ENCODE measurements at regions not wholly inside any gene's neighbourhood (a gene's known extent, or its start where the extent isn't known, plus 50 kb on each side); places are given as distances from the start of the nearest gene placed in this dataset.
"Not testable (repeated sequence)": the region's sequence is repeated elsewhere in the genome, so short reads cannot be mapped to it uniquely, and the experiment has no call there.

DNA sequence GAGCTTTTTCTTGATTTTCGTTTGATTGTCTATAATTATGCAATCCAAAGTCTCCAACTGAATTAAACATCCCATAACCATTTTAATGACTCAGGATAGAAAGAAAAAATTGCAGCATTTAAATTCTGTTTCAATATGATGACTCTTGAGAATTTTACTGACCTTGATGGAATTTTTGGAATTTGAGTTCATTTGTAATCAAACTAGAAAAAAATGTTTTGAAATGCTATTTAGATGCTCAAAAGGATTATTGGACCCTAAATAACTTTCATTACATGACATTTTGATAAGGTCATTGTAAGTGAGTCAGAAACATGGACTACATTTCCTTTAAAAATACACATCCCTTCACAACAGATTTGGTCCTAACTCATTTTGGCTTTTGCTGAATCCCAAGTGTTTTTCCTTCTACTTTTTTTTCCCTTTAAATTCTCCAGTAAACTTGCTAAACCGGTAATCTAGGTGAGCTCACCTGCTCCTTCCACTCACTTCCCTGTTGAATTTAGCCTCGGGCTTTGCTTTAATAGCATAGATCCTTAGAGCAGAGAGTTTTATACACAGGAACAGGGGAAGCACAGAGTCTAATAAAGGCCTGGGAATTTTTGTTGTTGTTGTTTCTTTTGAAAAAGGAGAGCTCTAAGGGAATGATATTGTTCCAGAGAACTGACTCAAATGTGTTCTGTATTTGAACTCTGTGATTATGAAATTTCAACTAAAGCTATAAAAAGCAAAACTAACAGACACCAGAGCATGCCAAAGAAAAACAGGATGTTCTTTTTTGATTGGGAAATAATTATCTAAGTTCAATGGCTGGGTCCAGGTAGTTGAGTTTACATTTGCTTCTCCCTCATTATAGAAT, 1088.2 kb upstream of the CITED2 start:
- peak; percentile 31 for DNase-seq

DNA sequence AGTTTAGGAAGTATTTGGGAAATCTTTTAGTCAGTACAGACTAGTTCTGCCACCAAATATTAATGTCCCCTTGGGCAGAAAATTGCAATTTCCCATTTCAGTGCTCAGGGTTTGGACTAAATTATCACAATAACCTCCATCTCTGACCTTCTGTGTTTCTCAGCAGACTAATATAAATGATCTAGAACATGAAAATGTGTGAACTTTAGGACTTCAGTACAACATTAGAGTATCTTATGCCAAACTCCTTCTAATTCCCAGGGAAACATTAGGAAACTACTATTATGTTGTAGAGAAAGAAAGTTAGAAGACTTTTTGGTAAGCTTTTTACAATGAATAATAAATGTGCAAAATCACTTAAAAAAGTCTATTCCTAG, 1087.6 kb upstream of the CITED2 start:
- peak; percentile 12 for DNase-seq

DNA sequence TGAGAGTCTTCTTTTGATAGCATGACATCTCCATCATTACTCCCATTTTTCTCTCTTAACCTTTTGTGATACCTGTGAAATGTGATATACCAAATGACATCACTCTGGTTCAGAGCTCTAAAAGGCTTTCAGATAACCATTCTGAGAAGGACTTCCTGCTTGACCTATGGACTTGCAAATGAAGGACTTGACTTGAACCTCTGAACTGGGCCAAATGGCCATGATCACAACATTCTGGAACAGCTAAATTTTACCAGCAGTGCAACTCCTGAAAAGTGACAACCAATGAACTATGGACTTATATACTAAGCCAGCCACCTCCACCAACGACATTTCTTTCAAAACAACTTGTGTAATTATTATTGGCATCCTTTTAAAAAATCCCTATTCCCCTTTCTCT, 1085.8 kb upstream of the CITED2 start:
- no peak for DNase-seq

DNA sequence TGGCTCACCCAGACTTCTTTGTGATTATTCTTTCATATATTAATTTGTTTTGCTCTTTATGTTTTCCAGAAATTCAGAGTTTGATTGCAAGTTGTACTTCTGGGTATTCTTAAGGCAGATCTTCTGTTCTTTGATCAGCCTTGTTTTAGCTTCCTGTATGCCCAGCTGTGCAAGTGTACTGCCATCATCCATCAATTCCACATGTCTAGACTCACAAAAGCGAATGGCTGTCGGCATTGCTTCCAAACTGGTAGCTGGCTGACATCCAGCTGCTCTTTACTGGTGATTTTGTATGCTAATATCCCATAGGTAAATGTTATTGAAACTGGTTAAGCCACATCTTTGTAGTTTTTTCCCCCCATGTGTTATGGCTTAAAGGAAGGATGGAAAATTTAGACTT, 1084.8 kb upstream of the CITED2 start:
- no peak for DNase-seq

DNA sequence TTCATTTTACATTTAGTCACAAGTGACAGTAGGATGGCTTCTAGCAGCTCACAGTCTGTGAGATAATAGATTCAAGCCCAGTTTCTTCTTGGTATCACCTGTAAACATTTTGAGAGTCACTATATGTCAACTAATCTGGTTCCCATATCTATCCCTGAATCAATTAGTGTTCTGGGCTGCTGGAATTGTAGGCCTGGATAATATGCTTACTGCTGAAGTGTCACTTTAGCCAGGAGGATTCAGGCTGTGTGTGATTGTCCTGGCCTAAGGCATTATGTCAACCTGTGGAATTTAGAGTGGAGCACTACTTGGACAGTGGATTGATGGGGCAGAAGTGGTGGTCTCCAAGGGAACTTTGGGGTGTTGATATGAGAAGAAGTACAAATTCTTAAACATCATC, 1071.8 kb upstream of the CITED2 start:
- DNase-seq, result no peak

DNA sequence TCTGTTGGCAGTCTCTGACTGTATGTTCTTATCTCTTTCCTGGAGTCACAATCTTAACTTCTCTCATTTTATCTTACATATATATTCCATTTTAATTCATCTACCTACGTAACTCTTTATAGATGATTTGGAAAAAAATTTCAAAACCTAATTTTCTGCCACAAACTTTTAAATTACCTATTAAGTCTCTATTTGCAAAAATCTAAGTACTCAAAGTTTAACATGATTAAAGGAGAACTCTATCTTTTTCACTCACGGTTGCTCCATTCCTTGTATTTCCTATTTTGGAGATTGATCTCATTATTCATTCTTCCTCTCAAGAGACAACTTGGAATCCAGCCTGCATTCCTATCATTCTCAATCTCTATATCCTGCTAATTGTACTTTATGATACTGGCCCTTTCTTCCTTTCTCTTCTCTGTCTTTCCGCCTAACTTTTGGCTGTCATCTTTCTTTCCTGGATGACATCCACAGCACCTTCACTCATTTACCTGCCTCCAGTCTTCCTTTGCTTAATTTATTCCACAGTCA, 1071.1 kb upstream of the CITED2 start:
- peak; percentile 17 for DNase-seq

DNA sequence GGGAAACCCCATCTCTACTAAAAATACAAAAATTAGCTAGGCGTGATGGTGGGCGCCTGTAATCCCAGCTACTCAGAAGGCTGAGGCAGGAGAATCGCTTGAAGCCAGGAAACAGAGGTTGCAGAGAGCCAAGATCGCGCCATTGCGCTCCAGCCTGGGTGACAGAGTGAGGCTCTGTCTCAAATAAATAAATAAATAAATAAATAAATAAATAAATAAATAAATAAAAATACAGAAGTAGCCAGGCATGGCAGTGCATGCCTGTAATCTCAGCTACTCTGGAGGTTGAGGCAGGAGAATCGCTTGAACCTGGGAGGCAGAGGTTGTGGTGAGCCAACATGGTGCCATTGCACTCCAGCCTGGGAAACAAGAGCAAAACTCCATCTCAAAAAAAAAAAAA, 1068.7 kb upstream of the CITED2 start:
- DNase-seq, result not testable (repeated sequence)

DNA sequence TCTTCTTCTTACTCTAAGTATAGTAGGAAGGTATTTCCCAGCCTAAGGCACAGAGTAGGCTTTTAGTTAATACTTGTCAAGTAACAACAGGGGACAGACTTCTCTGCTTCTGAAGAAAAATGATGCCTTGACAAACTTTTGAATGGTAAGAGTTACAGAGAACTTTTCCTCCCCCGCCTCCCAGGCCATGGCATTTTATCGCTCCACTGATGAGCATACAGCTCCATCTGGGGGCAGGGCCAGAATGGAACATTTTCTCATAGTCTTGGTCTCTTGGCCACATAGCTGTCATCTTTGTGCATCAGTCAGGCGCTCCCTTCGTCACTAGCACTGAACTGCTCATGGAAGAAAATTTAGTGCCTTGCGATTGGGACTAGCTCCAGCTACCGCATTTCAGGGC, 1066.8 kb upstream of the CITED2 start:
- DNase-seq, result no peak

DNA sequence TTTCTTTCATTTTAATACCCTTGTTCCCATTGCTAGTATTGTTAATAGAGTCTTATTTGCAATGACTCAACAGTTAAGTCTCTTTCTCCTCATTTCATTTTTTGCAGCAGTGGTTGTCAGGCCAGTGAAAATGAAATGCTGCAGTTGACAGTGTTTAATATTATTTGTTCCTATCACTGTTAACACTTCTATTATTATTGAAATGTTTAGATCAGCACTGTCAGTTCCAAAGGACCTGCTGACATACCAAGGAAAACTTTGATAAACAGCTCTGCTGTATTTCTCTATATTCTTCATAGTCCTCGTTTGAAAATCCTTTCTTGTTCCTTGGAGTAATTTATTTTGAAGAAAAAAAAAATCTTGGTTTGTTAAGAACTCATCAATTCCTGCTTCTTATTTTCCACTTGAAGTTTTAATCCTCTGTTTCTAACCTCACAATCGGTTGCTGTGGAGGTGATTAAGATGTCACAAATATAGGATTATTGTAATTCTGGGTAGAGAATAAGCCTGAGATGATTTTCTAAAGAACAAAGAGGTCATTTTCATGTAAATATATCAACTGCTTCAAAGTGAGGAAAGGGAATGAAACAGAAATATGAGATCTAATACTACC, 1065.9 kb upstream of the CITED2 start:
- DNase-seq, result no peak

DNA sequence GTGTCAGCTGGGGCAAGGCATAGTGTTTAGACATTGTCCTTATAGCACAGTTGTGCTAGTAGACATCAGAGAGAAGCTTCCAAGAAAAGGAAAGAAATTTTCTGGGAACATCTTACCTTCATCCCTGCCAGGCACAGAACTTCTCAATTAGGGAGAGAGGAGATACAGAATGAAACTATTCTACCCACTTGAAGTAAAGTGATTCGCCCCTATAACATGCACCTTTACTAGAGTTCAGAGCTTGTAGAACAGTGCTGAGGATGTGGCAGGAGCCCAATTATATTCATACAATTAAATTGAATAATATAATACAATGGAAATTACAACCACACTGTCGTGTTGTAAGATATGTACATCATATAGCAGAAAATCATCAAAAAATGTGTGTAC, 1063.9 kb upstream of the CITED2 start:
- no peak for DNase-seq

DNA sequence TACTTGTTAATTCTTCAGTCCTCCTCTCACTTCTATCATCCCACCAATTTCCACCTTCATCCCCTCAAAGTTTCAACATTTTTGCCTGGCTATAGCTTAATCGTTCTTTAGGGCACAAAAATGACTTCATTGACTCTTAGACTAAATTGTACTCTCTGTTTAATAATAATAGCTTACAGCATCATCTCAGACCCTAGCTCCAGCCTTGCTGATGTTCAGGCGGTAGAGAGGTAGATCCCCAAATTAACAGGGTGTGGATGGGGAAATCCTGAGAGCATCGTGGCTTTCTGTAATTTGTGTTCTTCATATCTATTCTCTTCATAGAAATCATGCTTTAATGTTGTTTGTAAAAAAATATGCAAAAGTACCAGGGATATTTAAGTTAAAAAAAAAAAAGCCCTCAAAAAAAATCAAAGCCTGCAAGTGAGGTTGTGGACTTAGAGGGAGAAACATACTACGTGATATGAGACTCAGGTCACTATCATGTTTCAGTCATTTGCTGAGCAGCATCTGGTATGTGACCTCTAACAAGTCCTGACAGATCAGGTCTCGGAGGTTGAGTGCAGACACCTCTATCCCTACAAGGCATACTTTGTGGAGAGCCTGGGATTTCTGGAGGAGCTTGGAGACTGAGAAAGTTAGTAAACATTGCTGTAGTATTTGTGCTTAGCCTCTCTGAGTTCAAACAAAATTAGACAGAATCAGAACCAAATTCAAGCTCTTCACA, 1063.3 kb upstream of the CITED2 start:
- no peak for DNase-seq

DNA sequence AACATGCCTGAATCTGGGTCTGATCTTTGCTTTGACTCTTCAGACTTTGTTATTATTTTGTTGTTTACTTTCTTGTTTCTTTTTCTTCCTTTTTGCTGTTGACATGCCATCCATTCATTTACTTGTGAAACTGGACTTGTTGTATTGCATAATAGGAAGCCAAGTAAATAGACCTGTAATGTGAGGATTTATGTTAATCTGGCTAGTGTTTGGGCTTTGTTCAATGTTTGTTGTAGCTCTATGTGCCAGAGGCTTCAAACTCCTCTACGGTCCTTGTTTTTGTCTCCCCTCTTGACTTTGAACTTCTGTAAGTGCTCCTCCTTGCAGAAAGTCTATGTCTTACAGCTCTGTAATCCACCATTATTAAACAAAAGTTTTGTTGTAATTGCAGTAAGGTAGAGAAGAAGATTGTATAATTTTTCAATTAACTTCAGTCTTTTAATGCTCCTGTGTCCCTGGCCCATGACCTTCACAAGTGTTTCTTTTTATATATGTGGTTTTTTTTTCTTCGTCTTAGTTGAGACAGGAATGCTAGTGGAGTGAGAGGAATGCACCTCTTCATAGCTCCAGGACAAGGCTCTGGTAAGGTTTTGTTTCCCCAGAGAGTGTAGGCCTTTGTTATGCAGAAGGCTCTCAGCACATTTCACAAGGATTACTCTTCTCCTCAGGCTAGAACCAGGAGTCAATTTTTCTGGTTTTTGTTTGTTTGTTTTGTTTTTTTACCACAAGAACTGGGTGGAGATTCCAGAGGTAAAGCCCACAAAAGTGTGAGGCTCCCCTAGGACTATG, 1061.8 kb upstream of the CITED2 start:
- DNase-seq, result no peak

DNA sequence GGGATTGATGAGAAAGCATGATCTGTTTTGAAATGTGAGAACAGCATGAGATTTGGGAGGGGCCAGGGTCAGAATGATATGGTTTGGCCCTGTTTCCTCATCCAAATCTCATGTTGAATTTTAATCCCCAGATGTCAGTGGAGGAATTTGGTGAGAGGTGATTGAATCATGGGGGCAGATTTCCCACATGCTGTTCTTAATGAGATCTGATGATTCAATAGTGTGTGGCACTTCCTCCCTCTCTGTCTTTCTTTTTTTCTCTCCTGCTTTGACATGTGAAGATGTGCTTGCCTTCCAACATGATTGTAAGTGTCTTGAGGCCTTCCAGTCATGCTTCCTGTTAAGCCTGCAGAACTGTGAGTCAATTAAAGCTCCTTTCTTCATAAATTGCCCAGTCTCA, 1060.3 kb upstream of the CITED2 start:
- DNase-seq, result no peak

DNA sequence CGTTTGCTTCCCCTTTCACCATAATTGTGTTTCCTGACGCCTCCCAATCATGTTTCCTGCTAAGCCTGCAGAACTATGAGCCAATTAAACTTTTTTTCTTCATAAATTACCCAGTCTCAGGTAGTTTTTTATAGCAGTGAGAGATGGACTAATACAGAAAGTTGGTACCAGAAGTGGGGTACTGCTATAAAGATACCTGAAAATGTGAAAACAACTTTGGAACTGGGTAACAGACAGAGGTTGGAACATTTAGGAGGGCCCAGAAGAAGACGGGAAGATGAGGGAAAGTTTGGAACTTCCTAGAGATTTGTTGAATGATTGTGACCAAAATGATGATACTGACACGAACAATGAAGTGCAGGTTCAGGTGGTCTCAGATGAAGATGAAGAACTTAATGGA, 1058.6 kb upstream of the CITED2 start:
- no peak for DNase-seq

DNA sequence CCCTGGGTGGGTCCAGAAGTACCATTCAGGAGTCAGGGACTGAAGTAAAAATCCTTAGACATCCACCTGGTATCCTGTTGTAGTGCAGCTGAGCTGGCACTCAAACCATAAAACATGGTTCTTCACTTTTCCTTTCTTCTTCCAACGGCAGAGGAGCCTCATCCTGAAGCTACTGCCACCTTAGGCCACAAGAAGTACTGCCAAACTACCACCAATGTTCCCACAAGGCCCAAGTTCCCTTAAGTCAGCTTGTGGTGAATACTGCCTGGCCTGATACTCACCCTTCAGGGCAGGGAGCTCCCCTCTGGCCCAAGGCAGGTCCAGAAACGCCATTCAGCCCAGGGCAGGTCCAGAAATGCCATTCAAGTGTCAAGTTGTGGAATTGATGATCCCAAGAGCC, 1053.4 kb upstream of the CITED2 start:
- no peak for DNase-seq

DNA sequence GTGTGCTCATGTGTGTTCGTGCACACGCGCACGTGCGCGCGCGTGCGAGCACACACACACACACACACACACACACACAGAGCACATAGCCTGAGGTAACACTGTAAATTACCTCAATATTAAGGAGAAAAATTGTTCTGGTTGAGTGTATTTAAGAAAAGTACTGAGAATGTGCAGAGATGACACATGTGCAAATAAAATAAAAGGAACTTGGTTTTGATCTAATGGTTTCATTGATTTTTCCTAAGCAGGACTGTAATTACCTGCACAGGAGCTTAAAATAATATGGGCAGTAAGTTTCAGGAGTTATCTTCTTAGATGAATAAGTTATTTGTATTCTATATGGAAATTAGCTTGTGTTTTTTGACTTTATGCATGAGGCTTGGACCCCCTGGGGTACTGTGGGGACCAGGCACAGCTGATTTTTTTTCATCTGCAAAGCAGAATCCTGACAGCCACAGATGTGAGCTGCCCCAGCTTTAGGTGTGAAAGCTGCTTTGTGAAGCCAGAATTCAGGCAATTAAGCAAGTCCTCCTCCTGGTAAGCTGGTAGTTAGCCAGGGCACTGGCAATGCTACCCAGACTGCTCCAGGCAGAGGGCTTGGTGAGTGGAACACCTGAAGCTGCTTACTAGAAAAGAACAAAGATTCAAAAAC, 1040.6 kb upstream of the CITED2 start:
- DNase-seq, result no peak

DNA sequence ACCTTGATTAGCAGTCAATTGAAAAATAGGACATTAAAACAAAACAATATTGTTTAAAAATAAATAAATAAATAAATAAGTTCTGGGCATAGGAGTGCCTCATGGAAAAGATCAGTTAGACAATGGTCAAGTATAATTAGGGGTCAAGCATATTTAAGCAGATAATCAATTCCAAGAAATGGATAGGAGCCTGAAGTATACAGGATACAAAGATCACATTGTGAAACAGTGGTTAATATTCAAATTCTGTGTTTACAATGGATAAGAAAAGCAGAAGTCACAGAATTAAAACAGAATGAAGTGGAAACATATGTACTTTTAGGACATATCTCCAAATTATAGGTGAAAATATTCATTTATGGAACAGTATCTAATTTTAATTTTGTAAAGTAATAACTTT, 1028.6 kb upstream of the CITED2 start:
- DNase-seq, result no peak

DNA sequence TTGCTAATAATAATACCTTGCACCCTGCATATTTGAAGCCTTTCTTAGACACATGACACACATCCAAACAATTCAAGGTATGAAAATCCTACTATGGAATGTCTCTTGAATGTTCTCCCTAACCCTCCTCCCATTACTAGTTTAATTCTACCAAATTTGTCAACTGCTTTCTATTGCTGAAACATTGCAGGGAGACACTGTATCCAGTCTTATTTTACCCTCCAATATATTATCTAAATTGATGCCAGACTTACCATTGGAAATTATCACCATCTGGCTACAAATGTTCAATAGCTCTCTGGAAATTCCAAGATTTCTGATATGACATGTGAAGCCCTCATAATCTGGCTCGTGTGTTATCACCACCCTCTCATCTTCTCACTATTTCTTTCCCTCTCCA, 1027.3 kb upstream of the CITED2 start:
- DNase-seq, result no peak

DNA sequence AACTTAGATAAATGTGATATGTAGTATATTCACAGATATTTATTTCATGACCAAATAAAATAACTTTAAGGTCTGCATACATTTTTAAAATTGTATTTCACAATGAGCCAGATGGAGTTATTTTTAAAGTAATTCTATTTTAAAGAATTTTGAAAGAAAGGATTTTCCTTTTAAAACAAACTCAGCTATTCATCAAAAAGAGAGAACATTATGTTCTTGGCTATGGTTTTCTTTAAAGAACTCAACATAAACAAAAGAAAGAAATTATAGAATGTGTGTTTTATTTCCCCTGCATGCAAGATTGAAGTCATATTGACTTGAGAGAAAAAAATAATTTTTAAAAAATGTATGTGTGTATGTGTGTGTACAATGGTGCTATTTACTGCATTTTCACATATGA, 1023.6 kb upstream of the CITED2 start:
- no peak for DNase-seq

DNA sequence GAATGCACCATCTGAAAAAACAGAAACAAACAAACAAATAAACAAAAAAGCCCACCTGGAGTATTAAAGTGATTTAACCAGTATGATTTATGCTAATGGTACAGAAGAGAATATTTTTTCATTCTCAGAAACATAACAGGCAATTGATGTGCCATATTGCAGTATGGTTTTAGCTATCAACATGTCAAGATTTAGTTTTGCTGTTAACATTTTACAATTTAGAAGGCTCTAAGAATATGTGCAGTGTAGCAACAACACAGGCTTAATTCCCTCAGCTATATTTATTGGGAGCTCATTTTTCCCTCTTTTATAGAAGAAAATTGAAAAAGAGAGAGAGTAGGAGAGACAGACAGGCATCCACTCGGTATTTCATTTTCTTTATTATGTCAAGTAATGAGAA, 1022.7 kb upstream of the CITED2 start:
- DNase-seq, result no peak
